GM18519 (cell line): ENCODE measurements at regions not wholly inside any gene's neighbourhood (a gene's known extent, or its start where the extent isn't known, plus 50 kb on each side); places are given as distances from the start of the nearest gene placed in this dataset.
"Not testable (repeated sequence)": the region's sequence is repeated elsewhere in the genome, so short reads cannot be mapped to it uniquely, and the experiment has no call there.

ENCODE experiments used
- ATAC-seq: cut with Tn5 transposase; IDR thresholded peaks from one replicate; pipeline ENCODE4 v1.9.1; 2021; ENCODE audit warnings: mild to moderate bottlenecking, moderate library complexity; ENCODE audit not compliant: unreplicated experiment, low FRiP score

- ATAC-seq: no peak
These were observed 853.5 kb downstream of the METTL15 start for GRCh38 chr11:28961726-28962125.

- no peak for ATAC-seq
These were observed 848.3 kb downstream of the METTL15 start for GRCh38 chr11:28956446-28956845.

- ATAC-seq: no peak
These were observed 843.0 kb downstream of the METTL15 start for GRCh38 chr11:28951191-28951590.

- no peak for ATAC-seq
These were observed 831.2 kb downstream of the METTL15 start for GRCh38 chr11:28939381-28939780.

- no peak for ATAC-seq
These were observed 829.9 kb downstream of the METTL15 start for GRCh38 chr11:28938091-28938490.

- ATAC-seq: no peak
These were observed 824.8 kb downstream of the METTL15 start for GRCh38 chr11:28932940-28933339.

- no peak for ATAC-seq
These were observed 815.8 kb downstream of the METTL15 start for GRCh38 chr11:28924004-28924403.

- ATAC-seq: no peak
These were observed 814.3 kb downstream of the METTL15 start for GRCh38 chr11:28922386-28922981.

GRCh38 chr11:28919194-28919593 is 811.0 kb downstream of the METTL15 start:
- no peak for ATAC-seq

- no peak for ATAC-seq
These were observed 805.7 kb downstream of the METTL15 start for GRCh38 chr11:28913883-28914282.

GRCh38 chr11:28911829-28912228 is 803.6 kb downstream of the METTL15 start:
- no peak for ATAC-seq

- ATAC-seq: no peak
These were observed 802.7 kb downstream of the METTL15 start for GRCh38 chr11:28910926-28911325.

- no peak for ATAC-seq
These were observed 795.5 kb downstream of the METTL15 start for GRCh38 chr11:28903716-28904115.

GRCh38 chr11:28900427-28900826 is 792.2 kb downstream of the METTL15 start:
- no peak for ATAC-seq

- ATAC-seq: no peak
These were observed 791.5 kb downstream of the METTL15 start for GRCh38 chr11:28899706-28900105.

- ATAC-seq: not testable (repeated sequence)
These were observed 782.4 kb downstream of the METTL15 start for GRCh38 chr11:28890601-28891040.

GRCh38 chr11:28887681-28888080 is 779.5 kb downstream of the METTL15 start:
- ATAC-seq: no peak

GRCh38 chr11:28879869-28880268 is 771.7 kb downstream of the METTL15 start:
- ATAC-seq: no peak

- no peak for ATAC-seq
These were observed 769.8 kb downstream of the METTL15 start for GRCh38 chr11:28878025-28878424.

GRCh38 chr11:28877340-28877739 is 769.2 kb downstream of the METTL15 start:
- no peak for ATAC-seq

- ATAC-seq: no peak
These were observed 766.5 kb downstream of the METTL15 start for GRCh38 chr11:28874706-28875105.

GRCh38 chr11:28871090-28871489 is 762.9 kb downstream of the METTL15 start:
- no peak for ATAC-seq

- ATAC-seq: no peak
These were observed 755.2 kb downstream of the METTL15 start for GRCh38 chr11:28863422-28863821.
